ENCODE measurements at regions not wholly inside any gene's neighbourhood (a gene's known extent, or its start where the extent isn't known, plus 50 kb on each side); places are given as distances from the start of the nearest gene placed in this dataset.

GRCh38 chr3:21020681-21021080 is 730.3 kb downstream of the ZNF385D start:
- ChIA-PET CTCF (no interaction called here), RAD21 (ENCODE audit: low non-redundant PET in 1 of 2, low total read pairs in 2 of 2, uncharacterized antibody in 2 of 2, unreplicated experiment in 2 of 2) (no interaction called here), POLR2A (no interaction called here)
- intact Hi-C loops (cut with micrococcal nuclease): no loop called here
- Histone ChIP-seq H3K9me3 (ENCODE audit: control insufficient read depth in 1 of 2, insufficient read depth in 1 of 2, low read depth in 1 of 2, low read length in 2 of 2) (peaks cover 0 to 15% of the 10 kb centered on the region in 2 experiments; a peak in 3 of 4 replicates), H4K20me1 (ENCODE audit: insufficient read depth) (no peaks in the 10 kb centered on the region), H3K9ac (ENCODE audit: low read length) (no peak overlapping the region), H3K27ac (ENCODE audit: low read depth, low read length) (no peak overlapping the region), H3K4me2 (ENCODE audit: low read length) (no peak overlapping the region), H3K79me2 (ENCODE audit: insufficient read depth, low read length) (no peaks in the 10 kb centered on the region), H3K36me3 (ENCODE audit: control insufficient read depth in 1 of 2, insufficient read depth in 2 of 2, low read length in 2 of 2) (no peaks in the 10 kb centered on the region), H2AFZ (ENCODE audit: low read depth, low read length, poor library complexity, severe bottlenecking) (no peak overlapping the region), H3K27me3 (ENCODE audit: insufficient read depth, low read length) (no peaks in the 10 kb centered on the region), H3K4me3 (replicated peaks in 1 of 2; ENCODE audit: low read depth in 1 of 2, low read length in 2 of 2) (no peak overlapping the region), H3K9me2 (ENCODE audit: insufficient read depth) (no peaks in the 10 kb centered on the region), H3K4me1 (ENCODE audit: control insufficient read depth in 1 of 2, insufficient read depth in 2 of 2, low read length in 2 of 2) (no peaks in the 10 kb centered on the region)
- ATAC-seq (no peak), DNase-seq (ENCODE audit: low read depth, low spot score) (no peak)
- TF ChIP-seq JUND (IDR thresholded peaks at IDR 0.05) (no peak), TCF7L2 (IDR thresholded peaks at IDR 0.05; ENCODE audit: borderline replicate concordance, extremely low read depth, insufficient read depth, insufficient read length) (no peak), SP1 (IDR thresholded peaks at IDR 0.05; ENCODE audit: low read depth) (no peak), RAD21 (IDR thresholded peaks at IDR 0.05; ENCODE audit: low read depth) (no peak), POLR2AphosphoS5 (IDR thresholded peaks at IDR 0.05; ENCODE audit: low read depth, low read length) (no peak), EZH2 (IDR thresholded peaks at IDR 0.05) (no peak), MAX (IDR thresholded peaks at IDR 0.05) (no peak), ZFX (IDR thresholded peaks at IDR 0.05) (no peak), POLR2A (IDR thresholded peaks at IDR 0.05; ENCODE audit: borderline replicate concordance, extremely low read depth, insufficient read depth, insufficient read length) (no peak), FOSL1 (IDR thresholded peaks at IDR 0.05; ENCODE audit: low read depth) (no peak), CBX3 (IDR thresholded peaks at IDR 0.05; ENCODE audit: low read depth) (no peak), ZNF274 (IDR thresholded peaks at IDR 0.05; ENCODE audit: low read depth, low read length) (no peak), CEBPB (IDR thresholded peaks at IDR 0.05; ENCODE audit: low read depth) (no peak), ELF1 (IDR thresholded peaks at IDR 0.05; ENCODE audit: borderline replicate concordance, low read depth) (no peak), ZBTB33 (IDR thresholded peaks at IDR 0.05; ENCODE audit: extremely low read depth, insufficient replicate concordance, low read length) (no peak), SIN3A (IDR thresholded peaks at IDR 0.05; ENCODE audit: low read depth) (no peak)
- TF ChIP-seq, protein P1, sequence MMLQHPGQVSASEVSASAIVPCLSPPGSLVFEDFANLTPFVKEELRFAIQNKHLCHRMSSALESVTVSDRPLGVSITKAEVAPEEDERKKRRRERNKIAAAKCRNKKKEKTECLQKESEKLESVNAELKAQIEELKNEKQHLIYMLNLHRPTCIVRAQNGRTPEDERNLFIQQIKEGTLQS (IDR thresholded peaks at IDR 0.05): no peak
- TF ChIP-seq, protein P2, sequence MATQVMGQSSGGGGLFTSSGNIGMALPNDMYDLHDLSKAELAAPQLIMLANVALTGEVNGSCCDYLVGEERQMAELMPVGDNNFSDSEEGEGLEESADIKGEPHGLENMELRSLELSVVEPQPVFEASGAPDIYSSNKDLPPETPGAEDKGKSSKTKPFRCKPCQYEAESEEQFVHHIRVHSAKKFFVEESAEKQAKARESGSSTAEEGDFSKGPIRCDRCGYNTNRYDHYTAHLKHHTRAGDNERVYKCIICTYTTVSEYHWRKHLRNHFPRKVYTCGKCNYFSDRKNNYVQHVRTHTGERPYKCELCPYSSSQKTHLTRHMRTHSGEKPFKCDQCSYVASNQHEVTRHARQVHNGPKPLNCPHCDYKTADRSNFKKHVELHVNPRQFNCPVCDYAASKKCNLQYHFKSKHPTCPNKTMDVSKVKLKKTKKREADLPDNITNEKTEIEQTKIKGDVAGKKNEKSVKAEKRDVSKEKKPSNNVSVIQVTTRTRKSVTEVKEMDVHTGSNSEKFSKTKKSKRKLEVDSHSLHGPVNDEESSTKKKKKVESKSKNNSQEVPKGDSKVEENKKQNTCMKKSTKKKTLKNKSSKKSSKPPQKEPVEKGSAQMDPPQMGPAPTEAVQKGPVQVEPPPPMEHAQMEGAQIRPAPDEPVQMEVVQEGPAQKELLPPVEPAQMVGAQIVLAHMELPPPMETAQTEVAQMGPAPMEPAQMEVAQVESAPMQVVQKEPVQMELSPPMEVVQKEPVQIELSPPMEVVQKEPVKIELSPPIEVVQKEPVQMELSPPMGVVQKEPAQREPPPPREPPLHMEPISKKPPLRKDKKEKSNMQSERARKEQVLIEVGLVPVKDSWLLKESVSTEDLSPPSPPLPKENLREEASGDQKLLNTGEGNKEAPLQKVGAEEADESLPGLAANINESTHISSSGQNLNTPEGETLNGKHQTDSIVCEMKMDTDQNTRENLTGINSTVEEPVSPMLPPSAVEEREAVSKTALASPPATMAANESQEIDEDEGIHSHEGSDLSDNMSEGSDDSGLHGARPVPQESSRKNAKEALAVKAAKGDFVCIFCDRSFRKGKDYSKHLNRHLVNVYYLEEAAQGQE (IDR thresholded peaks at IDR 0.05; ENCODE audit: low read depth): no peak
- no TSS peak for BruUV-seq (replicated peaks)

Measured in HCT116 (cell line).